GM19455 (cell line): ENCODE measurements at regions not wholly inside any gene's neighbourhood (a gene's known extent, or its start where the extent isn't known, plus 50 kb on each side); places are given as distances from the start of the nearest gene placed in this dataset.
"Not testable (repeated sequence)": the region's sequence is repeated elsewhere in the genome, so short reads cannot be mapped to it uniquely, and the experiment has no call there.

Source experiments
- ATAC-seq: cut with Tn5 transposase; IDR thresholded peaks from one replicate; pipeline ENCODE4 v1.9.1; 2021; ENCODE audit not compliant: unreplicated experiment

- ATAC-seq: no peak
These were observed 1065.1 kb upstream of the NRXN1 start for GRCh38 chr2:52097071-52097470.

- no peak for ATAC-seq
These were observed 1052.8 kb upstream of the NRXN1 start for GRCh38 chr2:52084759-52085158.

- ATAC-seq: no peak
These were observed 1051.3 kb upstream of the NRXN1 start for GRCh38 chr2:52083214-52083613.

GRCh38 chr2:52082646-52083045 is 1050.7 kb upstream of the NRXN1 start:
- no peak for ATAC-seq

GRCh38 chr2:52079602-52080001 is 1047.7 kb upstream of the NRXN1 start:
- ATAC-seq: no peak

GRCh38 chr2:52077159-52077558 is 1045.2 kb upstream of the NRXN1 start:
- ATAC-seq: no peak

- ATAC-seq: no peak
These were observed 1042.3 kb upstream of the NRXN1 start for GRCh38 chr2:52074130-52074719.

- ATAC-seq: no peak
These were observed 1041.0 kb upstream of the NRXN1 start for GRCh38 chr2:52072949-52073348.

- ATAC-seq: no peak
These were observed 1038.7 kb upstream of the NRXN1 start for GRCh38 chr2:52070665-52071064.

- ATAC-seq: no peak
These were observed 1032.3 kb upstream of the NRXN1 start for GRCh38 chr2:52064234-52064633.

GRCh38 chr2:52054824-52055223 is 1022.9 kb upstream of the NRXN1 start:
- no peak for ATAC-seq

- ATAC-seq: no peak
These were observed 1004.9 kb upstream of the NRXN1 start for GRCh38 chr2:52036853-52037252.

- no peak for ATAC-seq
These were observed 1004.1 kb upstream of the NRXN1 start for GRCh38 chr2:52036024-52036423.

GRCh38 chr2:52035391-52035790 is 1003.5 kb upstream of the NRXN1 start:
- ATAC-seq: no peak

- ATAC-seq: no peak
These were observed 1002.8 kb upstream of the NRXN1 start for GRCh38 chr2:52034706-52035105.

- ATAC-seq: no peak
These were observed 990.1 kb upstream of the NRXN1 start for GRCh38 chr2:52022006-52022405.

GRCh38 chr2:52017646-52018235 is 985.8 kb upstream of the NRXN1 start:
- ATAC-seq: no peak

GRCh38 chr2:52006821-52007366 is 975.0 kb upstream of the NRXN1 start:
- not testable (repeated sequence) for ATAC-seq

- no peak for ATAC-seq
These were observed 968.4 kb upstream of the NRXN1 start for GRCh38 chr2:52000151-52000855.

GRCh38 chr2:51998890-51999289 is 967.0 kb upstream of the NRXN1 start:
- no peak for ATAC-seq

- no peak for ATAC-seq
These were observed 965.6 kb upstream of the NRXN1 start for GRCh38 chr2:51997571-51997970.

GRCh38 chr2:51995293-51995692 is 963.4 kb upstream of the NRXN1 start:
- ATAC-seq: no peak
